ENCODE measurements at regions not wholly inside any gene's neighbourhood (a gene's known extent, or its start where the extent isn't known, plus 50 kb on each side); places are given as distances from the start of the nearest gene placed in this dataset.

DNA sequence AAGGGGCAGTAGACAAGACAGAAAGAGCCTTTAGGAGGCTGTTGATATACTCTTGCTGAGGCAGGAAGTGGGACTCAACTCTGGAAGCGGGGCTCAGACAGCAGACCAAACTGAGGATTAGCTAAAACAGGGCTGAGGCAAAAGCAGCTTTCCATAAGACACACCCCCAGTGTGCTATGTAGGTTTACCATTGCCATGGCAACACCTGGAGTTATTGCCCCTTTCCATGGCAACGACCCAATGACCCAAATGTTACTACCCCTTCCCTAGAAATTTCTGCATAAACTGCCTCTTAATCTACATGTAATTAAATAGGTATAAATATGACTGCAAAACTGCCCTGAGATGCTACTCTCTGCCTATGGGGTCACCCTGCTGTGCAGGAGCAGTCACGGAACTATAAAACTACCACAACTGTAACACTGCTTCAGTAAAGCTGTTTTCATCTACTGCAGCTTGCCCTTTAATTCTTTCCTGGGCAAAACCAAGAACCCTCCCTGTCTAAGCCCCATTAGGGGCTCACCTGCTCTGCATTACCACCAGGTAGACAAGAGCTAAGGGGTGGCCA, 348.4 kb upstream of the PODXL start:
- no peak for TF ChIP-seq CTCF (IDR thresholded peaks at IDR 0.05; ENCODE audit: insufficient read depth, low read depth, low read length)
- TF ChIP-seq EZH2 (IDR thresholded peaks at IDR 0.05; ENCODE audit: insufficient read depth, low read length), result no peak

Measured in astrocyte (in vitro differentiated cells and primary cell).